Hematopoietic multipotent progenitor cell treated with erythropoietin and hydrocortisone succinate and interleukin-3 and kit ligand, for 17 days (in vitro differentiated cells): ENCODE measurements at regions not wholly inside any gene's neighbourhood (a gene's known extent, or its start where the extent isn't known, plus 50 kb on each side); places are given as distances from the start of the nearest gene placed in this dataset.

ENCODE experiments used
- DNase-seq: peaks from one replicate; pipeline ENCODE4 v3.0.0-alpha.2; 2015; ENCODE audit warnings: low spot score

- DNase-seq: no peak
These were observed 455.9 kb upstream of the SOX11 start for GRCh38 chr2:5236249-5236648.

- no peak for DNase-seq
These were observed 449.4 kb upstream of the SOX11 start for GRCh38 chr2:5242751-5243150.

- DNase-seq: no peak
These were observed 441.7 kb upstream of the SOX11 start for GRCh38 chr2:5250482-5250881.

- DNase-seq: no peak
These were observed 438.9 kb upstream of the SOX11 start for GRCh38 chr2:5253263-5253662.

DNA sequence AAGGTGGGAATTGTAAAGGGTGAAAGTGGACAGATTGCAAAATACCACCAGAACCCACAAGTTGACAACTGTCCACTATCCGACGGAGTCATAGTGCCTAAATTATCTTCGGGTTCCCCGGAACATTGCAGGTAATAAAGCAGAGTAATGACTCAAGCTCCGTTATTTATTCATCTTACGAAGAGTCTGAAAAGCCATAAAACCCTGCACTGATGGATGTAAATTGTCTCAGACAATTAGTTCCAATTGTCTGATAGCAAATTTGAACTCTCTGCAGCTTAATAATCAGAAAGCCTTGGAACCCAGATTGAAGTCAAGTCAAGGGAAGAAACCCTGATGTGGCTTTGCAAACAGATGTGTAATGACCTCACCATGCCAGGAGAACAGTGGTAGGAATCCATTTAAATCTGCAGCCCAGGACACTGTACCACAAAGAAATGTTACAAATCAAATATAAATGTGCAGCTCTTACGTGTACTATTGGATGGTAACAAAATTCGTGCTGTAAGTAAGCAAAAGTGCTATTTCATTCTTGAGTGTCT lies 437.3 kb upstream of the SOX11 start:
- no peak for DNase-seq

GRCh38 chr2:5263291-5263690 lies 428.9 kb upstream of the SOX11 start:
- DNase-seq: no peak

GRCh38 chr2:5264361-5264760 lies 427.8 kb upstream of the SOX11 start:
- DNase-seq: no peak

GRCh38 chr2:5285061-5285460 lies 407.1 kb upstream of the SOX11 start:
- DNase-seq: no peak

GRCh38 chr2:5285872-5286769 lies 406.1 kb upstream of the SOX11 start:
- DNase-seq: no peak

GRCh38 chr2:5287558-5288334 lies 404.4 kb upstream of the SOX11 start:
- DNase-seq: no peak

- no peak for DNase-seq
These were observed 401.2 kb upstream of the SOX11 start for GRCh38 chr2:5290900-5291546.

DNA sequence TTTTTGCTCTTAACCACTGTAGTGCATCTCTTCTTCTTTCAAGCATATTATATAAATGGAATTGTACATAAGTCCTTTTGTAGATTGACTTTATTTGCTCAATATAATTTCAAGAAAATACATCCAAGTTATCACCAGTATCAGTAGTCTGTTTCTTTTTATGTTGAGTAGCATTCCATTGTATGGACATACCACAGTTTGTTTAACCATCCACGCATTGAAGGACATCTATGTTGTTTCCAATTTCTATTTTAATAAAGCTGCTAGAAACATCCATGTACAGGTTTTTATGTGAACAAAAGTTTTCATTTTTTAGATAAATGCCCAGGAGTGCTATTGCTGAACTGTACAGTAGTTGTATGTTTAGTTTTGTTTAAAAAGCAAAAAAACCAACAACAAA lies 387.5 kb upstream of the SOX11 start:
- DNase-seq: no peak

DNA sequence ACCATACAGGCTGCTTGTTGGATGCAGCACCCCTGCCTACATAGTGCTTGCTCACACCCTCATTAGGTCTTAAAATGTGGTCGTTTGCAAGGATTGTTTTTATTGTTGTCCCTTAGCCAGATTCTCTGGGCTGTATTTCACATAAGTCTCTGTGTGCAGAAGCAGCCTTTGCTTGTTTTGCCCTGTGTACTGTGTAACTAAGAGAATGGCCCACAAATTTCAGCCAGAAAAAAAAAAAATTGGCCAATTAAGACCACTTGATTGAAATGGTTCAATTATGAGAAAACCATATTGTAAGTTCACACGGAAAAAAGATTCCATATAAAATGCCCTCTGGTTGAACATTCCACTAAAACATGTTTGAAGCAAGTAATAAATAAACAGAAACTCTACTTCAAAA lies 377.1 kb upstream of the SOX11 start:
- DNase-seq: no peak

GRCh38 chr2:5315512-5315911 lies 376.7 kb upstream of the SOX11 start:
- DNase-seq: no peak

- DNase-seq: no peak
These were observed 376.1 kb upstream of the SOX11 start for GRCh38 chr2:5316001-5316490.

- no peak for DNase-seq
These were observed 372.7 kb upstream of the SOX11 start for GRCh38 chr2:5319493-5319892.

- no peak for DNase-seq
These were observed 369.8 kb upstream of the SOX11 start for GRCh38 chr2:5322396-5322795.

DNA sequence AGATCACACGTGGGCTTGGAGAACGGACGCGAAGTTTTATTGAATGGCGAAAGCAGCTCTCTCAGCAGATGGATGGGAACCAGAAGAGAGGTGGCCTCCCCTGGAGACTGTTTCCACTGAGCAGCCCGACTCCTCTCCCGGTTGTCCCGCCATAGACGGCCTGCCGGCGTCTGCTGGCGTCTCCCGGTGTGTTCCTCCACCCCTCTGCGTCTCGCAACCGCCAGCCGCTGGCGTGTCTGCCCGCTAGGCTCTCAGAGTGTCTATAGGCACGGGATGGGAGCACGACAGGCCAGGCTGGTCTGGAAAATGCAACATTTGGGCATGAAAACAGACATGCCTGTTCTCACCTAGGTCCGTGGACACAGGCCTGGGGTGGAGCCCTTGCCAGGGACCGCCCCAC lies 366.7 kb upstream of the SOX11 start:
- no peak for DNase-seq

GRCh38 chr2:5328826-5329225 lies 363.4 kb upstream of the SOX11 start:
- no peak for DNase-seq

DNA sequence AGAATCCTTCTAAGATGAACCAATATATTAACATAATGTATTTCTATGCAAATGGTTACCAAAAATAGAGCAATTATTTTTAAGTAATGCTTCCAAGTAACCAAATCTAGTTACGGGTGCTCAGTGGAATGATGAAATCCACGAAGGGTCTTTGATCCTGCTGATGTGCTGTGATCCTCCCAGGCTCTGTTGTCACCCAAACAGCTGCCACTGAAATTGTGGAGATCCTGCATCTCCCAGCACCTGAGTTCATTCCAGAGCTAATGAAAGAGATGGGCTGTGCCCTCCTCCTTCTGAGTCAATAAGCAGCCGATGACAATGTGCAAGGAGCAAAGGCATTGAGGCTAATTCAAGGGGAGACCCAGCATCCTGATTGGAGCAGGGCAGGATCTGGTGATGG lies 362.4 kb upstream of the SOX11 start:
- DNase-seq: no peak

- DNase-seq: no peak
These were observed 361.2 kb upstream of the SOX11 start for GRCh38 chr2:5330961-5331360.

DNA sequence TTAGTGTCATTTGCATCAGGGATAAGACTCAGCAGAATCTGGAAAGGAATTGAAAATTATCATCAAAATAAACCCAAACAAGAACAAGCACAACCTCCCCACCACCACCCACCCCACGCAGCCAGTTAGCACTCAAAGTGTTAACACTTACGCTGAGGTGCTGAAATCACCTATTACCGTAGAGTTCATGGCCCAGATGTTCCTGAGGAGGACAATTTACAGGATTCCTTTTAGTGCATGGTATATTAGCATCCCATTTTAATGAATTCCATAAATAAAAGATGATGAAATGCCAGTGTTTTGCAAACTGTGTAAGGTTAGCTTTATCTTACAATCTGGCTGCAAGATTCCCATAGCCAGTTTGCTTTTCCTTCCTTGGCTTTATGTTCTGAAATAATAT lies 359.3 kb upstream of the SOX11 start:
- DNase-seq: no peak
